Upper lobe of left lung (tissue), 4 donors: ENCODE measurements at regions not wholly inside any gene's neighbourhood (a gene's known extent, or its start where the extent isn't known, plus 50 kb on each side); places are given as distances from the start of the nearest gene placed in this dataset.

Experiments used
- CTCF ChIP-seq, 6 experiments: fragments of 450-650 bp in 4 of 6; fragments of 200-600 bp in 2 of 6; sonication (generic) in 2 of 6; IDR thresholded peaks; one replicate each; pipeline ENCODE4 v1.5.1; 2016 to 2019; ENCODE audit warnings: antibody characterized with exemption in 6 of 6
- EP300 ChIP-seq, 4 donors: sonication (generic); formaldehyde crosslinking; IDR thresholded peaks; one replicate each; pipeline ENCODE4 v1.5.1; 2017; ENCODE audit warnings: antibody characterized with exemption in 4 of 4, control low read depth in 2 of 4
- POLR2A ChIP-seq, 4 donors: fragments of 450-650 bp; IDR thresholded peaks; one replicate each; pipeline ENCODE4 v1.5.1; 2016 to 2017; ENCODE audit warnings: antibody characterized with exemption in 4 of 4, mild to moderate bottlenecking in 2 of 4
- POLR2AphosphoS5 ChIP-seq, 2 donors: sonication (generic); formaldehyde crosslinking; IDR thresholded peaks; one replicate each; pipeline ENCODE4 v1.5.1; 2017; ENCODE audit warnings: antibody characterized with exemption in 2 of 2

GRCh38 chr13:73286942-73287620 is 228.3 kb downstream of the KLF5 start:
- TF ChIP-seq POLR2AphosphoS5 (IDR thresholded peaks at IDR 0.05) (no peak), CTCF (IDR thresholded peaks at IDR 0.05) (no peak), POLR2A (IDR thresholded peaks at IDR 0.05) (no peak), EP300 (IDR thresholded peaks at IDR 0.05) (no peak)
